ENCODE measurements at regions not wholly inside any gene's neighbourhood (a gene's known extent, or its start where the extent isn't known, plus 50 kb on each side); places are given as distances from the start of the nearest gene placed in this dataset.

GRCh38 chr20:57791178-57791962 lies 81.6 kb upstream of the PMEPA1 start:
- no peak for TF ChIP-seq CTCF (IDR thresholded peaks at IDR 0.05)
- no peak for TF ChIP-seq POLR2A (IDR thresholded peaks at IDR 0.05)

Data from tibial nerve (tissue), 3 donors.